Natural killer cell (primary cell): ENCODE measurements at regions not wholly inside any gene's neighbourhood (a gene's known extent, or its start where the extent isn't known, plus 50 kb on each side); places are given as distances from the start of the nearest gene placed in this dataset.

Source experiments
- ATAC-seq, 3 donors: fragments of 150-1000 bp in 2 of 3; fragments of 200-7000 bp in 1 of 3; cut with Tn5 transposase; 1 replicate in 1 of 3; 2 replicates in 2 of 3; pipeline ENCODE4 v1.10.0; 2021; ENCODE audit warnings: mild to moderate bottlenecking in 2 of 3, moderate library complexity in 2 of 3
- DNase-seq, 2 donors: peaks; one replicate each; pipeline versions ENCODE4 v3.0.0 to v3.0.0-alpha.2; 2013 to 2021; ENCODE audit warnings: mixed read lengths in 1 of 2
- H3K27ac ChIP-seq: one replicate; pipeline ENCODE4 v1.5.1; 2013; ENCODE audit warnings: mild to moderate bottlenecking, low read length
- H3K27me3 ChIP-seq: one replicate; pipeline ENCODE4 v1.6.1; 2013; ENCODE audit warnings: low read length; ENCODE audit not compliant: control insufficient read depth, insufficient read depth
- H3K36me3 ChIP-seq: one replicate; pipeline ENCODE4 v1.6.1; 2013; ENCODE audit warnings: low read length; ENCODE audit not compliant: control insufficient read depth, insufficient read depth
- H3K4me1 ChIP-seq: one replicate; pipeline ENCODE4 v1.6.1; 2013; ENCODE audit warnings: low read length; ENCODE audit not compliant: control insufficient read depth, insufficient read depth
- H3K4me3 ChIP-seq: one replicate; pipeline ENCODE4 v1.5.1; 2013; ENCODE audit warnings: low read length
- H3K9me3 ChIP-seq: one replicate; pipeline ENCODE4 v1.6.1; 2013; ENCODE audit warnings: low read length; ENCODE audit not compliant: control insufficient read depth, insufficient read depth
- H3K27ac Mint-ChIP-seq, 2 donors: one replicate each; pipeline ENCODE4 v1.8.0; 2022; ENCODE audit warnings: mild to moderate bottlenecking in 2 of 2, mixed read lengths in 2 of 2, moderate library complexity in 1 of 2
- H3K27me3 Mint-ChIP-seq, 2 donors: one replicate each; pipeline ENCODE4 v1.8.0; 2022; ENCODE audit warnings: low read depth in 2 of 2, mixed read lengths in 2 of 2
- H3K36me3 Mint-ChIP-seq: one replicate; pipeline ENCODE4 v1.8.0; 2022; ENCODE audit warnings: mixed read lengths
- H3K4me1 Mint-ChIP-seq, 2 donors: one replicate each; pipeline ENCODE4 v1.8.0; 2022; ENCODE audit warnings: mixed read lengths in 2 of 2
- H3K4me3 Mint-ChIP-seq: one replicate; pipeline ENCODE4 v1.8.0; 2022; ENCODE audit warnings: mild to moderate bottlenecking, moderate library complexity, mixed read lengths
- H3K9me3 Mint-ChIP-seq, 2 donors: one replicate each; pipeline ENCODE4 v1.8.0; 2022; ENCODE audit warnings: mixed read lengths in 2 of 2
- CTCF ChIP-seq: fragments of 200-600 bp; IDR thresholded peaks from one replicate; pipeline ENCODE4 v1.8.0; 2022; ENCODE audit warnings: antibody characterized with exemption
- WGBS: methylation state at CpG from one replicate; pipeline ENCODE4 v1.1.7; 2013; ENCODE audit warnings: missing lambda C conversion rate; ENCODE audit not compliant: insufficient coverage; 5-methylcytosine and 5-hydroxymethylcytosine counted together
- intact Hi-C: fragments of 100-400 bp; cut with micrococcal nuclease; formaldehyde crosslinking; loops from one replicate; pipeline ENCODE4 v1.14.2; 2022

- peaks cover 16% of the 10 kb centered on the region for H3K4me1 ChIP-seq
- Mint-ChIP-seq H3K4me3 (no peak overlapping the region), H3K27me3 (peaks cover 17 to 20% of the 10 kb centered on the region in 2 donors), H3K9me3 (no peaks in the 10 kb centered on the region), H3K36me3 (no peaks in the 10 kb centered on the region), H3K27ac (no peak overlapping the region), H3K4me1 (peaks cover 9 to 15% of the 10 kb centered on the region in 2 donors)
- no peaks in the 10 kb centered on the region for H3K9me3 ChIP-seq
- no peak for TF ChIP-seq CTCF
- intact Hi-C loops, result no loop called here
- DNase-seq, result no peak
- H3K27ac ChIP-seq, result no peak overlapping the region
- no peak for ATAC-seq
- H3K36me3 ChIP-seq, result no peaks in the 10 kb centered on the region
- no peak overlapping the region for H3K4me3 ChIP-seq
- peaks cover 12% of the 10 kb centered on the region for H3K27me3 ChIP-seq
Measured at GRCh38 chr17:77286391-77286640, 145.5 kb downstream of the SEC14L1 start.

DNA sequence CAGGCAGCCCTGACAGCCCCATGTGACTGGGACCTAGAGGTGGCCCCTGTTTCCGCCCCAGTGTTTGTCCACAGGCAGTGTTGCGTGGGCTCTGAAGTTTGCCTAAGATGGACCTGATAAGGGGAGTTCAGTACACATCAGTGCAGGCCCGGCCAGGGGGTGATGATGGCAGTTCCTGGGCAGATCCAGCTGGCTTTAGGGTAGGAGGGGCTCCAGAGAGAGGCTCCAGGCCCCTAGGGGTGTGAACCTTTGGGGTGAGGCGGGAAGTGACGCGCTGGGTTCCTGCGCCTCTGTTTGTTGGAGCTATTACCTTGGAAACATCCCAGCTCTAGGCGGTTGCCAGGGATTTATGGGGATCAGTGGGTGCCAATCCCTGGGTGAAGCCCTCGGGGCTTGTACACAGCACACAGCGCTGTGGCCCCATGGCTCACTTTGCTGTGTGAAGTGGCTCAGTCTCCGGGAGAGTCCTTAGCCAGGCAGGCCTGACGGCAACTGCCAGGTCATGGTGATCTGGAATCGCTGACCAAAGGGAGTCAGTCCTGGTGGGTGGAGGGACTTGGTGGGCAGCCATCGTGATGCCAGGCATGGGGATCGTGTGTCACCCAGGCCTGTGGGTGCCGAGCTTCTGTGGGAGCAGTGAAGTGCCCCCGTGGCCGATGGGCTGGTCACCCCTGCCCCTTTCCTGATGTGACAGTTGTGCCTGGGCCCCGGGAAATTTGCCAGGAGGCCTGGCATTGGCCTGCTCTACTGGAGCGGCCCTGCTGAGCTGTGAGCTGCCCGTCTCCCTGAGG is 146.1 kb downstream of the SEC14L1 start:
- Histone ChIP-seq H3K27me3 (peaks cover 6% of the 10 kb centered on the region), H3K4me3 (no peak overlapping the region), H3K27ac (no peak overlapping the region), H3K4me1 (peaks cover 11% of the 10 kb centered on the region), H3K36me3 (no peaks in the 10 kb centered on the region), H3K9me3 (no peaks in the 10 kb centered on the region)
- intact Hi-C loops, result no loop called here
- H3K27ac Mint-ChIP-seq, result no peak overlapping the region
- ATAC-seq, result no peak
- H3K4me1 Mint-ChIP-seq, result peaks cover 6 to 11% of the 10 kb centered on the region in 2 donors
- 89% methylated on average over 21 of the region's 21 CpGs for WGBS
- peaks cover 15 to 17% of the 10 kb centered on the region in 2 donors for H3K27me3 Mint-ChIP-seq
- no peak for TF ChIP-seq CTCF
- no peaks in the 10 kb centered on the region for H3K9me3 Mint-ChIP-seq
- H3K36me3 Mint-ChIP-seq, result no peaks in the 10 kb centered on the region
- no peak overlapping the region for H3K4me3 Mint-ChIP-seq
- no peak for DNase-seq

DNA sequence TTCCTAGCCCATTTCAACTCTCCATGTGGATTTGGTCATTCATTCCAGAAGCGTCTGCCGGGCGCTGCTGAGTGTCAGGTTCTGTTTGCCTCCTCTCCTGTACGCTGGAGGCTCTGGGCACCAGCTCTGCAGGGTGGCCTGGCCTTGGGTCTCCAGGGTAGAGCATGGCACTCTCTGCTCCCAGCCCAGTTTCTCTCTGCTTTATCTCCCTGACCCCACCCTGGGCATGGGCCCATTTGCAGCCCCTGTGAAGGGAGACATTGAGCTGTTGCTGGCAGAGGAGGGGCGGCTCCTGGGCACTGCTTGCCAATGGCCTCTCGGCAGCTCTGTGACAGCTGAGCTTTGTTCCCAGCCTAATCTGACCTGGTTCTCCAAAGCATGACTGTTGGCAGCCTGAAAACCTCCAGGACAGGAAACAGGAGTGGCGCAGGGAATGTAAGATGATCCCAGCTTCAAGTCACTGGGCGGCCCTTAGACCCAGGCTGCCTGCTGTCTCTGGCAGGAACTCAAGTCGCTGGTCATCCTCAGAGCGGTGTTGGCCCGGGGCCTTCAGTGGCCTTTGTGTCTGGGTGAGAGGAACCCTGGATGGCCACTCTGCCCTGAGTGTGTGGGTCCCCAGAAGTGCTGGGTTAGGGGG is 146.8 kb downstream of the SEC14L1 start:
- ATAC-seq (no peak), DNase-seq (no peak)
- Mint-ChIP-seq H3K4me3 (no peak overlapping the region), H3K36me3 (no peaks in the 10 kb centered on the region), H3K27me3 (peaks cover 8 to 10% of the 10 kb centered on the region in 2 donors), H3K27ac (no peak overlapping the region), H3K4me1 (peaks cover 0 to 6% of the 10 kb centered on the region in 2 donors), H3K9me3 (no peaks in the 10 kb centered on the region)
- 96% methylated on average over 11 of the region's 11 CpGs for WGBS
- Histone ChIP-seq H3K27ac (no peak overlapping the region), H3K4me1 (peaks cover 9% of the 10 kb centered on the region), H3K4me3 (no peak overlapping the region), H3K9me3 (no peaks in the 10 kb centered on the region), H3K36me3 (no peaks in the 10 kb centered on the region), H3K27me3 (peaks cover 4% of the 10 kb centered on the region)
- TF ChIP-seq CTCF, result no peak
- intact Hi-C loops, result no loop called here
